HG02759 (cell line): ENCODE measurements at regions not wholly inside any gene's neighbourhood (a gene's known extent, or its start where the extent isn't known, plus 50 kb on each side); places are given as distances from the start of the nearest gene placed in this dataset.

Source experiments
- ATAC-seq: cut with Tn5 transposase; IDR thresholded peaks from one replicate; pipeline ENCODE4 v1.9.1; 2021; ENCODE audit warnings: mild to moderate bottlenecking, moderate library complexity; ENCODE audit not compliant: unreplicated experiment

- ATAC-seq: no peak
These were observed 66.8 kb upstream of the PPP2R3A start for GRCh38 chr3:135898774-135899173.

- no peak for ATAC-seq
These were observed 60.3 kb upstream of the PPP2R3A start for GRCh38 chr3:135905058-135905724.

GRCh38 chr3:135907422-135908165 is 57.9 kb upstream of the PPP2R3A start:
- no peak for ATAC-seq

- no peak for ATAC-seq
These were observed 57.3 kb upstream of the PPP2R3A start for GRCh38 chr3:135908225-135908624.

GRCh38 chr3:135908737-135909136 is 56.8 kb upstream of the PPP2R3A start:
- ATAC-seq: no peak

GRCh38 chr3:135911110-135911509 is 54.4 kb upstream of the PPP2R3A start:
- no peak for ATAC-seq

- ATAC-seq: no peak
These were observed 50.3 kb upstream of the PPP2R3A start for GRCh38 chr3:135915206-135915605.
